Endodermal cell (in vitro differentiated cells): ENCODE measurements at regions not wholly inside any gene's neighbourhood (a gene's known extent, or its start where the extent isn't known, plus 50 kb on each side); places are given as distances from the start of the nearest gene placed in this dataset.
"Not testable (repeated sequence)": the region's sequence is repeated elsewhere in the genome, so short reads cannot be mapped to it uniquely, and the experiment has no call there.

Experiments
- DNase-seq: peaks from one replicate; pipeline ENCODE4 v3.0.0-alpha.2; 2017
- H3K27ac ChIP-seq: 2 replicates; pipeline ENCODE4 v1.5.1; 2013; ENCODE audit warnings: mild to moderate bottlenecking, low read depth, low read length, moderate library complexity
- H3K27me3 ChIP-seq: 2 replicates; pipeline ENCODE4 v1.6.1; 2013; ENCODE audit warnings: mild to moderate bottlenecking, low read length, moderate library complexity; ENCODE audit not compliant: insufficient read depth, control insufficient read depth, poor library complexity, severe bottlenecking
- H3K36me3 ChIP-seq: 2 replicates; pipeline ENCODE4 v1.7.0; 2013; ENCODE audit warnings: mild to moderate bottlenecking, low read length, moderate library complexity; ENCODE audit not compliant: control insufficient read depth, insufficient read depth
- H3K4me1 ChIP-seq: one replicate; pipeline ENCODE4 v1.7.0; 2013; ENCODE audit warnings: low read length; ENCODE audit not compliant: control insufficient read depth, insufficient read depth
- H3K4me3 ChIP-seq: 2 replicates; pipeline ENCODE4 v1.5.1; 2013; ENCODE audit warnings: mild to moderate bottlenecking, low read length, moderate library complexity
- H3K9ac ChIP-seq: 2 replicates; pipeline ENCODE4 v1.6.1; 2013; ENCODE audit warnings: mild to moderate bottlenecking, low read length, moderate library complexity; ENCODE audit not compliant: poor library complexity, severe bottlenecking; ENCODE audit errors: extremely low read depth
- H3K9me3 ChIP-seq: 2 replicates; pipeline ENCODE4 v1.6.1; 2013; ENCODE audit warnings: mild to moderate bottlenecking, low read length, moderate library complexity; ENCODE audit not compliant: control insufficient read depth
- H3K27ac Mint-ChIP-seq: 2 replicates; pipeline ENCODE4 v1.8.0; 2020; ENCODE audit warnings: mixed read lengths
- H3K27me3 Mint-ChIP-seq: 2 replicates; pipeline ENCODE4 v1.8.0; 2021; ENCODE audit warnings: mild to moderate bottlenecking, mixed read lengths; ENCODE audit not compliant: insufficient read depth
- H3K36me3 Mint-ChIP-seq: 2 replicates; pipeline ENCODE4 v1.8.0; 2020; ENCODE audit warnings: low read depth, mixed read lengths
- H3K4me1 Mint-ChIP-seq: 2 replicates; pipeline ENCODE4 v1.8.0; 2020; ENCODE audit warnings: mixed read lengths
- H3K4me3 Mint-ChIP-seq: 2 replicates; pipeline ENCODE4 v1.8.0; 2020; ENCODE audit warnings: mild to moderate bottlenecking, moderate library complexity, mixed read lengths
- H3K9me3 Mint-ChIP-seq: 2 replicates; pipeline ENCODE4 v1.8.0; 2020; ENCODE audit warnings: mild to moderate bottlenecking, mixed read lengths
- CTCF ChIP-seq: fragments of 200-600 bp; sonication (generic); conservative IDR thresholded peaks from 2 replicates; pipeline ENCODE4 v1.5.0; 2021; ENCODE audit warnings: antibody characterized with exemption, mild to moderate bottlenecking
- WGBS, 2 experiments: methylation state at CpG; one replicate each; pipeline versions ENCODE4 v1.1.5 to v1.1.7; 2013; ENCODE audit warnings: missing lambda C conversion rate in 2 of 2, mixed read lengths in 1 of 2; ENCODE audit not compliant: insufficient coverage in 1 of 2, insufficient read length in 1 of 2; 5-methylcytosine and 5-hydroxymethylcytosine counted together

DNA sequence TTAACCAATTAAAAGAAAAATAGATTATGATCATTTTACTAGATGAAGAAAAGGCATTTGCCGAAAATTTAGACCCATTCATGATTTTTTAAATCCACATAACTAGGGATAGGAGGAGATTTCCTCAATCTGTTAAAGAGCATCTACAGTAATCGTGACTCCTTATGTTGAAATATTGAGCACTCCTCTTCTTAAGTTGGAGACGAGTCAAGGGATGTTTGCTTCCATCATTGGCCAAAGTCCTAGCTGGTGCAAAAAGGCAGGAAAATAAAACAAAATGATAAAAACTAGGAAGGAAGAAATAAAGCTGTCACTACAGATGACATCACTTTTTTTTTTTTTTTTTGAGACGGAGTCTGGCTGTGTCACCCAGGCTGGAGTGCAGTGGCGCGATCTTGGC lies 245.6 kb upstream of the KAZN start:
- no peaks in the 10 kb centered on the region for H3K36me3 ChIP-seq
- H3K27me3 Mint-ChIP-seq = peaks cover 38% of the 10 kb centered on the region
- H3K27me3 ChIP-seq = no peaks in the 10 kb centered on the region
- H3K9ac ChIP-seq = no peak overlapping the region
- H3K36me3 Mint-ChIP-seq = no peaks in the 10 kb centered on the region
- DNase-seq = no peak
- peaks cover 23% of the 10 kb centered on the region for H3K9me3 Mint-ChIP-seq
- TF ChIP-seq CTCF = no peak
- H3K4me1 ChIP-seq = no peaks in the 10 kb centered on the region
- H3K27ac Mint-ChIP-seq = no peak overlapping the region
- H3K9me3 ChIP-seq = no peaks in the 10 kb centered on the region
- H3K27ac ChIP-seq = no peak overlapping the region
- no peak overlapping the region for H3K4me3 Mint-ChIP-seq
- no peaks in the 10 kb centered on the region for H3K4me1 Mint-ChIP-seq
- 92 to 100% methylated on average over 2 to 3 of the region's 6 CpGs for WGBS, 2 experiments
- H3K4me3 ChIP-seq = no peak overlapping the region

DNA sequence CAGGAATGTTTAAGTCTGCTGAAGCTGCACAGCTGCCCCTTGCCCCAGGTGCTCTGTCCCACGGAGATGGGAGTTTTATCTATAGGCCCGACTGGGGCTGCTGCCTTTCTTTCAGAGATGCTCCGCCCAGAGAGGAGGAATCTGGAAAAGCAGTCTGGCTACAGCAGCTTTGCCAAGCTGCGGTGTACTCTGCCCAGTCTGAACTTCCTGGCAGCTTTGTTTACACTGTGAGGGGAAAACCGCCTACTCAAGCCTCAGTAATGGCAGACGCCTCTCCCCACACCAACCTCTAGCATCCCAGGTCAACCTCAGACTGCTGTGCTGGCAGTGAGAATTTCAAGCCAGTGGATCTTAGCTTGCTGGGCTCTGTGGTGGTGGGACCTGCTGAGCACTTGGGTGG lies 237.5 kb upstream of the KAZN start:
- not testable (repeated sequence) for H3K4me1 ChIP-seq, H3K36me3 Mint-ChIP-seq, H3K4me3 ChIP-seq, H3K27ac ChIP-seq, DNase-seq, H3K27me3 ChIP-seq, H3K36me3 ChIP-seq, H3K4me3 Mint-ChIP-seq, H3K9me3 ChIP-seq, H3K27ac Mint-ChIP-seq, H3K9ac ChIP-seq, H3K4me1 Mint-ChIP-seq
- 64 to 79% methylated on average over 5 to 6 of the region's 6 CpGs for WGBS, 2 experiments
- Mint-ChIP-seq H3K9me3 (peaks cover 17% of the 10 kb centered on the region), H3K27me3 (peaks cover 27% of the 10 kb centered on the region)

DNA sequence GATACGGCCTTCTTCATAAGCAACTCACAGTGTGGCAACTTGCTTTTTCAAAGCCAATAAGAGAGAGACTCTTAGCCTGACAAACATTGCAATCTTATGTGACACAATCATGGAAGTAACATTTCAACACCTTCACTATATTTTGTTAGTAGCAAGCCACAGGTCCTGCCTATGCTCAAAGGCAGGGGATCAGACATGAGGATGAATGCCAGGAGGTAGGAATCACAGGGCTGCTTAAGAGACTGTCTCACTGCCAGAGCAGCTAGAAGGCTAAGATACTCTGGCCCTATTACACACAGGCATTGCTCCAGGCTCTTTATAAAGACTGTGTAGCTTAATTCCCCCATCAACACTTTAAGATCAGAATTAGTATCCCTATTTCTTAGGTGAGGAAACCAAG lies 236.2 kb upstream of the KAZN start:
- no peaks in the 10 kb centered on the region for H3K36me3 Mint-ChIP-seq
- peaks cover 34% of the 10 kb centered on the region for H3K27me3 Mint-ChIP-seq
- H3K27ac Mint-ChIP-seq = no peak overlapping the region

More for the DNA sequence above, 236.2 kb upstream of the KAZN start:
- no peak for DNase-seq
- Mint-ChIP-seq H3K4me3 (no peak overlapping the region), H3K4me1 (peaks cover 8% of the 10 kb centered on the region), H3K9me3 (peaks cover 7% of the 10 kb centered on the region)
- Histone ChIP-seq H3K9ac (no peak overlapping the region), H3K9me3 (no peaks in the 10 kb centered on the region), H3K27ac (no peak overlapping the region), H3K4me1 (peaks cover 3% of the 10 kb centered on the region), H3K36me3 (no peaks in the 10 kb centered on the region), H3K4me3 (no peak overlapping the region), H3K27me3 (peaks cover 6% of the 10 kb centered on the region)
- no peak for TF ChIP-seq CTCF
- WGBS, 2 experiments = 92 to 100% methylated on average over 1 of the region's 1 CpG
